Calu3 (cell line): ENCODE measurements at regions not wholly inside any gene's neighbourhood (a gene's known extent, or its start where the extent isn't known, plus 50 kb on each side); places are given as distances from the start of the nearest gene placed in this dataset.

Source experiments
- BruUV-seq: library from RNA; stranded (reverse); fragments of 400-500 nt; replicated peaks from 2 replicates; lab custom pipeline; 2021; lab: Mats Ljungman, UMichigan
- CTCF ChIA-PET: fragments of 300-600 bp; sonication (Branson Sonifier 250); formaldehyde crosslinking; loops from one replicate; lab custom pipeline; 2022; ENCODE audit warnings: antibody characterized with exemption; lab: Charles Lee
- DNase-seq: peaks from one replicate; pipeline ENCODE4 v3.0.0; 2022
- H3K27ac Mint-ChIP-seq: one replicate; pipeline ENCODE4 v1.8.0; 2022; ENCODE audit warnings: mixed read lengths; ENCODE audit not compliant: unreplicated experiment
- H3K27me3 Mint-ChIP-seq: one replicate; pipeline ENCODE4 v1.8.0; 2022; ENCODE audit warnings: mixed read lengths; ENCODE audit not compliant: unreplicated experiment
- H3K36me3 Mint-ChIP-seq: one replicate; pipeline ENCODE4 v1.8.0; 2022; ENCODE audit warnings: mild to moderate bottlenecking, moderate library complexity, mixed read lengths; ENCODE audit not compliant: insufficient read depth, unreplicated experiment
- H3K4me1 Mint-ChIP-seq: one replicate; pipeline ENCODE4 v1.8.0; 2022; ENCODE audit warnings: mild to moderate bottlenecking, low read depth, mixed read lengths; ENCODE audit not compliant: unreplicated experiment
- H3K4me3 Mint-ChIP-seq: one replicate; pipeline ENCODE4 v1.8.0; 2022; ENCODE audit warnings: mild to moderate bottlenecking, low read depth, moderate library complexity, mixed read lengths; ENCODE audit not compliant: unreplicated experiment
- H3K9me3 Mint-ChIP-seq: one replicate; pipeline ENCODE4 v1.8.0; 2022; ENCODE audit warnings: low read depth, mixed read lengths; ENCODE audit not compliant: unreplicated experiment
- intact Hi-C: fragments of 100-400 bp; cut with micrococcal nuclease; formaldehyde crosslinking; loops from one replicate; pipeline ENCODE4 v1.10.0; 2022; ENCODE audit not compliant: unreplicated experiment
- TF ChIP-seq, protein P1 (sequence below): fragments of 200-600 bp; IDR thresholded peaks from one replicate; pipeline ENCODE4 v1.8.0; 2022; ENCODE audit warnings: antibody characterized with exemption; ENCODE audit not compliant: unreplicated experiment

DNA sequence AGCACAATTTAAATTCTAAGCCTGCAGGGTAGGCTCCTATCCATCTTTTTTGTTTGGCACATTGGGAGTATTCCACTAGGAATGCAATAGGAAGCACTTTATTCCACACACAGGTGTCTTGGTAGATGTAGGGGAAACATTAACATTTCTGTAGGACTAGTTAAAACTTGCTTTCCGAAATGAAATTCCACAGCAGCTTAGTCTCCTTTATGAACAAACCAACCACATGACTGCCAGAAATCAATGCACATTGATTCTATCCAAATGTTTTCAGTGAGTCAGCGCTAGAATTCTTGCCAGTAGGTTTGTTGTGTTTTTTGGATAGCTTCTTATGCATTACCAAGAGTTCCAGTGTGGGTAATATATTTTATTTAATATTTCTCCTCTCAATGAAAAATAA is 207.9 kb upstream of the CSNK1A1L start:
- TF ChIP-seq, protein P1, sequence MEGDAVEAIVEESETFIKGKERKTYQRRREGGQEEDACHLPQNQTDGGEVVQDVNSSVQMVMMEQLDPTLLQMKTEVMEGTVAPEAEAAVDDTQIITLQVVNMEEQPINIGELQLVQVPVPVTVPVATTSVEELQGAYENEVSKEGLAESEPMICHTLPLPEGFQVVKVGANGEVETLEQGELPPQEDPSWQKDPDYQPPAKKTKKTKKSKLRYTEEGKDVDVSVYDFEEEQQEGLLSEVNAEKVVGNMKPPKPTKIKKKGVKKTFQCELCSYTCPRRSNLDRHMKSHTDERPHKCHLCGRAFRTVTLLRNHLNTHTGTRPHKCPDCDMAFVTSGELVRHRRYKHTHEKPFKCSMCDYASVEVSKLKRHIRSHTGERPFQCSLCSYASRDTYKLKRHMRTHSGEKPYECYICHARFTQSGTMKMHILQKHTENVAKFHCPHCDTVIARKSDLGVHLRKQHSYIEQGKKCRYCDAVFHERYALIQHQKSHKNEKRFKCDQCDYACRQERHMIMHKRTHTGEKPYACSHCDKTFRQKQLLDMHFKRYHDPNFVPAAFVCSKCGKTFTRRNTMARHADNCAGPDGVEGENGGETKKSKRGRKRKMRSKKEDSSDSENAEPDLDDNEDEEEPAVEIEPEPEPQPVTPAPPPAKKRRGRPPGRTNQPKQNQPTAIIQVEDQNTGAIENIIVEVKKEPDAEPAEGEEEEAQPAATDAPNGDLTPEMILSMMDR, result no peak
- H3K27me3 Mint-ChIP-seq, result no peaks in the 10 kb centered on the region
- H3K27ac Mint-ChIP-seq, result no peak overlapping the region
- H3K4me3 Mint-ChIP-seq, result no peak overlapping the region
- H3K36me3 Mint-ChIP-seq, result no peaks in the 10 kb centered on the region
- CTCF ChIA-PET, result interaction anchor here (0.5 kb wide), 1 partner anchor 442 kb away, joined by 3 read pairs; no protein-coding TSS in a partner anchor
- DNase-seq, result peak; percentile 1
- no TSS peak for BruUV-seq
- H3K9me3 Mint-ChIP-seq, result peaks cover 9% of the 10 kb centered on the region
- no peaks in the 10 kb centered on the region for H3K4me1 Mint-ChIP-seq
- intact Hi-C loops, result no loop called here

DNA sequence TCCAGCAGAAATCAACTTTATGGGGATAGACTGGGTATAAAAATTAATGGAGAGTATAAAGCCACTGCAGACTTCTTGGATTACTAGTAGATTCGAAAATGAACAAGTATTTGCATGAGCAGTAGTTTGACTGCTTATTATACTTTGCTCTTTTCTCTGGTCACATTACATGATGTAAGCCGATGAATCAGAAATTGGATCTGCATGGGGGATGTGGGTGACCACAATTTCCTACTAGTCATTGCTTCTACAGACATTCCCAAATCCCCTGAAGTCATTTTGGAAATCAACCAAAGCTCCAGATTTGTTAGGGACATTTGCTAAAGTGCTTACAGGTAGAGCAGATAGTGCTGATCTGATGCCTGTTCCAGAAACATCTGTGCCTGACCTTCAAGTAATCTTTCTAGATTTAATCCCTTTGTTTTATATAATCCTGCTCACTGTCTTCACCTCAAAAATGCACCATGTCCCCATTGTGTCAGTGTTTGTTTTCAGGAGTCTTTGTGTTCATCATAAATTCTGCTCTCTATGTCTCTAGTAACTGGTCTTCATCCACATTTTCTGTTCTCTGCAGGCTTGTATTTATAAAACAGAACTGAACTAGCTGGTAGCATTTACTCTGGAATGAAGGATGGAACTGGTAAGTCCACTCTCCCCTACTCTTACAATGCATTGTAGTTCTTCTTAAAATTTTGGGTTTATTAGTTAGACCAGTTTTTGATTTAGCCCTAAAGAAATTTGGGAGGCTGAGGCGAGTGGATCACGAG is 201.5 kb upstream of the CSNK1A1L start:
- Mint-ChIP-seq H3K27ac (peak overlapping the region; percentile 75), H3K4me1 (peaks cover 8% of the 10 kb centered on the region), H3K4me3 (no peak overlapping the region), H3K27me3 (no peaks in the 10 kb centered on the region), H3K9me3 (peaks cover 2% of the 10 kb centered on the region), H3K36me3 (no peaks in the 10 kb centered on the region)
- TF ChIP-seq, protein P1, result no peak
- no TSS peak for BruUV-seq
- CTCF ChIA-PET, result no interaction called here
- DNase-seq, result peak; percentile 12
- intact Hi-C loops, result no loop called here

DNA sequence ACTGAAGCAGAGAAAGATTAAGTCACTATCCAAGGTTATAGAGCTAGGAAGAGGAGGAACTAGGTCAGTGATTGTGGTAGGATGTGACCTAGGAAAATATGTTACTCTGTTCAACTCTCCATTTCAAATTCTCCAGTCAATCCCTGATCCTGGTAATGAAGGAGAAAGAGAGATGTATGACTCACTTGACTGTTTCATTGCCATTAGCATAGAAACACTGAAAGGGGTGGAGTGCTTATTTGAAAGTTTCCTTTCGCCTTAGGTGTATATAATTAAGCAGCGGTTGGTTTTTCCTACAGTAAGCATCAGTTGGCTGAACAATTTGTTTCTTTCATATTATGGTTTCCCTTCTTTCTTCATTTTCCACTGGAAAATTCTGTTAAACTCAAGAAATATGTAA is 198.1 kb upstream of the CSNK1A1L start:
- BruUV-seq, result no TSS peak
- no peak overlapping the region for H3K4me3 Mint-ChIP-seq
- peaks cover 2% of the 10 kb centered on the region for H3K9me3 Mint-ChIP-seq
- CTCF ChIA-PET, result no interaction called here
- H3K4me1 Mint-ChIP-seq, result peaks cover 8% of the 10 kb centered on the region
- no peak for DNase-seq
- no peak overlapping the region for H3K27ac Mint-ChIP-seq
- H3K36me3 Mint-ChIP-seq, result no peaks in the 10 kb centered on the region
- TF ChIP-seq, protein P1, result no peak
- H3K27me3 Mint-ChIP-seq, result no peaks in the 10 kb centered on the region
- intact Hi-C loops, result no loop called here

DNA sequence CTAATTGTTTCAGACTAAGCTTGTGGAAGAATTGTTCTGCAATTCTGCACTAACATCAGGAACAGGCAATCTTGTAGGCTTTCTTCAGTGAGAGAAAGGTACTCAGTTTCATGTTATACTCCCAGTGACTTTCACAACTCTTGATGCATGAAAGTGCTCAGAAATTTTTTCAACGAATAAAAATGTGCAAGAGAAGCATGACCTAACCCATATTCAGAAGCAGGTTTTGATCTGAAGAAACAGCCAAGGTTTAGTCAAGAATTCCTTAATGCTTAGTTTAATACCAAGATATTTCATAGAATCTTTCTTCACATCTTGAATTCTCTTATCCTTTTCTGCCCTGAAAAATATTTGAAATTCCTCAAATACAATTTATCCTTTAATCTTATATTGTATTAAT is 197.2 kb upstream of the CSNK1A1L start:
- TF ChIP-seq, protein P1, result no peak
- H3K27me3 Mint-ChIP-seq, result no peaks in the 10 kb centered on the region
- CTCF ChIA-PET, result no interaction called here
- BruUV-seq, result no TSS peak
- H3K9me3 Mint-ChIP-seq, result no peaks in the 10 kb centered on the region
- intact Hi-C loops, result no loop called here
- no peaks in the 10 kb centered on the region for H3K36me3 Mint-ChIP-seq
- peaks cover 8% of the 10 kb centered on the region for H3K4me1 Mint-ChIP-seq
- no peak overlapping the region for H3K27ac Mint-ChIP-seq
- no peak overlapping the region for H3K4me3 Mint-ChIP-seq
- no peak for DNase-seq
